Stimulated activated CD8-positive, alpha-beta memory T cell treated with anti-CD3 and anti-CD28 coated beads, Interleukin-15, amount 100 ng/mL, for 48 hours (primary cell): ENCODE measurements at regions not wholly inside any gene's neighbourhood (a gene's known extent, or its start where the extent isn't known, plus 50 kb on each side); places are given as distances from the start of the nearest gene placed in this dataset.

Experiments
- DNase-seq, 2 donors: peaks; one replicate each; pipeline ENCODE4 v3.0.0-alpha.2; 2020; ENCODE audit warnings: low read depth in 2 of 2

DNA sequence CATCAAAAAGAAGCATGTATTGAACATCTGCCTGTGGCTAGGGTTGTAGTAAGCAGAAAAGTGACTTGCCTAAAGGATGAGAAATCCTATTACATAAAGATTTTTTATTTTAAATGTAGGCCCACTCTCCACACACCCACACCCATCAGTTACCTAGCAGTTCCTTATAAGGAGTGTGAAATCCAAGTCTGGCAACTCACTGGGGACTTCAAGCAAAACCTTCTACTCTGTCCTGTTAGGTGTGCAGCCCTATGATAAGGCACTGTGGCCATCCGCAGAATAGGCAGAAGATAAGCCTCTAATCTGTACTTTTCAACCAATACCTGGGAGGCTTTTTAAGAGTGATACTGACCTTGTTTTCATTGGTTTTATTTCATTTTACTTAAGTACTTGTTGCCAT is 52.7 kb upstream of the TJP1 start:
- no peak for DNase-seq

DNA sequence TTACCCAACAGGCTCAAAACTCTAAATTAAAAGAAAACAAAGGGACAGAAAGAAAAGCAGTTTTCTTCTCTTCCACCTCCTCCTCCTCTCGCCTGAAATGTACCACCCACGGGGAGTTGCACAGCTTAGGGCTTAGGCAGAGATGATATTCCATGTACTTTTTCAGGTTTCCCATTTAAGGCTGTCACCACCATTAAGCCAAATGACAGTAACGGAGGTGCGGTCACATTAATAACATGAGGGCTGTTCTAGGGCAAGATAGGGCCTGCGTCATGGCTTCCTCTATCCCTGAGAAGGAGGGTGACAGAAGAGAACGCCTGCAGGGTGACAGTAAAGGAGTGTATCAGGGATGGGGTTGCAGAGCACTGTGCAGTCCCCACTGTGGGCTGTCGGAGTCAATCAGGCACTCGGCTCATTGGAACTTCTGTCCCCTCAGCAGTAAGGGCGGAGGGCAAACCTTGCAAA is 51.7 kb upstream of the TJP1 start:
- no peak for DNase-seq

DNA sequence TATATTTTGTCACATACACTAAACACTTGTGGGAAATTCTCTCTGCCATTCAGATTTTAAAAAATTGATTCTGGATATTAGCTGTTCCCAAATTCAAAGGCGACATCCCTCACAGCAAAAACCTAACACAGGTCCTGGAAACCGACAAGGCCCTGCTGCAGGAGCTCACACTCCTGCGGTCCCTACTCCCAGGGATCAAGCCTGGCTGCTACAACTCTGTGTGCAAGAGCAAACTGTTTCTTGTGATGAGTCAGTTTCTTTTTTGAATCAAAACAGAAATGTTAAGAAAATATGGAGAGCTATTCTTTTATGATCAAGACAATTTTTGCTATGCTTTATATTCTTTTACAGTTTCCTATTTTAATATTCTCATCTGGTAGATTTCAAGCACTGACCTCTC is 51.0 kb upstream of the TJP1 start:
- no peak for DNase-seq

DNA sequence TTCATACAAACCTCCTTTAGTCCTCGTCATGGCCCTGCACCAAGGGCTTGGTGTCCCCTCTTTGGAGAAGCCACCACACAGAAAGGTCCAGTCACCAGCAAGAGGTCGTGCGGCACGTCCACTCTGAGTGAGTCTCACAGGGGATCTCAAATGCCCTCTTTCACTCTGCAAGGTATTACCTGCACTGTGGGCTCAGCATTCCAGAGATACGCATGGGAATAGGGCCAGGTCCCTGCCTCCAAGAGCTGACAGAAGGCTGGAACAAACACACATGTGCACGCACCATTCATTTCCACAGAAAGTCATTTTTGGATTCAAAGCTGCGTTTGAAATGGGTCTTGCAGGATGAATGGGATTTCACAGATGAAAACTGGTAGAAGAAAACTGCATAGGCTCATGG is 50.4 kb upstream of the TJP1 start:
- DNase-seq: no peak
